Fibroblast of the aortic adventitia (primary cell): ENCODE measurements at regions not wholly inside any gene's neighbourhood (a gene's known extent, or its start where the extent isn't known, plus 50 kb on each side); places are given as distances from the start of the nearest gene placed in this dataset.

Experiments
- DNase-seq: peaks from one replicate; pipeline ENCODE4 v3.0.0-alpha.2; 2010; ENCODE audit warnings: low read depth
- H3K4me3 ChIP-seq: 2 replicates; pipeline ENCODE4 v1.5.1; 2011; ENCODE audit warnings: low read depth, mild to moderate bottlenecking, control low read depth, low read length, moderate library complexity
- TF ChIP-seq, protein P1 (sequence below): IDR thresholded peaks from 2 replicates; pipeline ENCODE4 v1.5.1; 2011; ENCODE audit warnings: mild to moderate bottlenecking, low read length, control low read depth, inconsistent platforms; ENCODE audit not compliant: insufficient read depth

GRCh38 chr2:160703648-160704585 lies 210.3 kb upstream of the RBMS1 start:
- no peak for DNase-seq

GRCh38 chr2:160715428-160715827 lies 221.8 kb upstream of the RBMS1 start:
- H3K4me3 ChIP-seq = no peak overlapping the region
- no peak for DNase-seq
- TF ChIP-seq, protein P1, sequence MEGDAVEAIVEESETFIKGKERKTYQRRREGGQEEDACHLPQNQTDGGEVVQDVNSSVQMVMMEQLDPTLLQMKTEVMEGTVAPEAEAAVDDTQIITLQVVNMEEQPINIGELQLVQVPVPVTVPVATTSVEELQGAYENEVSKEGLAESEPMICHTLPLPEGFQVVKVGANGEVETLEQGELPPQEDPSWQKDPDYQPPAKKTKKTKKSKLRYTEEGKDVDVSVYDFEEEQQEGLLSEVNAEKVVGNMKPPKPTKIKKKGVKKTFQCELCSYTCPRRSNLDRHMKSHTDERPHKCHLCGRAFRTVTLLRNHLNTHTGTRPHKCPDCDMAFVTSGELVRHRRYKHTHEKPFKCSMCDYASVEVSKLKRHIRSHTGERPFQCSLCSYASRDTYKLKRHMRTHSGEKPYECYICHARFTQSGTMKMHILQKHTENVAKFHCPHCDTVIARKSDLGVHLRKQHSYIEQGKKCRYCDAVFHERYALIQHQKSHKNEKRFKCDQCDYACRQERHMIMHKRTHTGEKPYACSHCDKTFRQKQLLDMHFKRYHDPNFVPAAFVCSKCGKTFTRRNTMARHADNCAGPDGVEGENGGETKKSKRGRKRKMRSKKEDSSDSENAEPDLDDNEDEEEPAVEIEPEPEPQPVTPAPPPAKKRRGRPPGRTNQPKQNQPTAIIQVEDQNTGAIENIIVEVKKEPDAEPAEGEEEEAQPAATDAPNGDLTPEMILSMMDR = no peak

More at GRCh38 chr2:160703648-160704585, 210.3 kb upstream of the RBMS1 start:
- H3K4me3 ChIP-seq = no peak overlapping the region
- TF ChIP-seq, protein P1 = no peak

DNA sequence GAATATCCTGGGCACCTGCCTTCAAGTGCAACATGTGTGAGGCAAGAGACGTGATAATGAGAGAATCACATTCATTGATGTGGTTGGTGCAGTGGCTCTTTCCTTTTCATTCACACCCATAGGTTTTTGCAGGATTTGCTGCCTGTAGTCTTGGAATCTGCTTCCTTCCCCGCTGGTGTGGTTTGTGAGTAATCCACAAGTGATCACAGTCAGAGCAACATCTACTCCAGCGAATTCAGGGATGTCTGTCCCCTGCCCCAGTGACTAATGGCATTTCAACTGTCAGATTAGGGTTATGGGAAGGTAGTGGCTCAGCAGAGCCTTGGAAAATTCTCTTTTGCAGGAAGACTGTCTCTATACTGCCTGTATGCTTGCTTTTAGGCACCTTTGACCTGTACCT lies 225.5 kb upstream of the RBMS1 start:
- DNase-seq = no peak
- H3K4me3 ChIP-seq = no peak overlapping the region
- TF ChIP-seq, protein P1 = no peak

DNA sequence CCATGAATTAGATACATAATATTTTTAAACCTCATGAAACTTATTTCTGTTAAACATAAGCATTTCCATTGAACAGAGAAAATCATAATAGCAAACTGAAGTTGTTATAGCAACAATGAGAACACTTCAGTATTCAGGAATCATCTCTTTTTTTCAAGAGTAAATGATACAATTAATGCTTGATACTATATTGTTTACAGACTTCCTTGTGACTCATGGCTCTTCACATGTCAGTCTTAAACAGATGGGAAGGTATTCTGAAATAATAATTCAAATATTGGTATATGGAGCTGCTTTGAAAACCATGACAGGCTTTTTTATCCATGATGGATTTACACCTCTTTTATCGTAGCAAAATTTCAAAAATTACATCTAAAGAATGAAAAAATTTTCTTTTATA lies 226.5 kb upstream of the RBMS1 start:
- no peak overlapping the region for H3K4me3 ChIP-seq
- TF ChIP-seq, protein P1 = no peak
- no peak for DNase-seq

DNA sequence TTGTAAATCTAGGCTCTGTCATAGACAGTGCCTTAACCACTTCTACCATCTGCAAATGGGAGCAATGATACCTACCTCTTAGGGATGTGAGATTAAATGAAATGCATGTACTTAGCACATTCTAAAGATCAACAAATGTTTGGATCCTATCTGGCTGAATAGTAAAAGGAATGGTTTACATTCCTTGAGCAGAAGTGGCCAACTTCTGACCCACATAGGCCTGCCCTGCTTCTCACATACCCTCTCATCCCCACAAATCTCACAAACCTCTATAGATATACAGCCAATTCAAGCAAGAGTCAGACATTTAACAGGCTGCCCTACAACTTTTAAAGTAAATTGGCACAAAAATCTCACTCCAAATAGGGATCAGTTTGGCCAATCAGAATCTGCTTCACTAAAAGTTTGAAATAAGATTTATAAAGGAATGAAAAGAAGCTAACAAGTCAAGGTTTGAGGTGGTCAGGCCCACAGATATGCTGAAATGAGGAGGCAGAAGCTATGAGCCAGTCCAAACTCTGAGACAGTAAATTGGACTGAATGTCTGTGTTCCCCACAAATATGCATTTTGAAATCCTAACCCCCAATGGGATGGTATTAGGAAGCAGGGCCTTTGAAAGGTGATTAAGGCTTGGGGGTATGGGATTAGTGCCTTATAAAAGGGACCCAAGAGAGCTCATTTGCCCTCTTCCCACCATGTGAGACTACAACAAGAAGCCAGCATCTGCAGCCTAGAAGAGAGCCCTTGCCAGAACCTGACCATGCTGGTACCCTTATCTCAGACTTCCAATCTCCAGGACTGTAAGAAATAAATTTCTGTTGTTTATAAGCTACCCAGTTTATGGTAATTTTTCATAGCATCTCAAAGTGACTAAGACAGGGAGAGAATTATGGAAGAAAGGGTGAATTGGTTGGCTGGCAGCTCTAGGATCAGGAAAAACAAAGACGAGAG lies 227.8 kb upstream of the RBMS1 start:
- DNase-seq = peak; percentile 36
- H3K4me3 ChIP-seq = no peak overlapping the region
- TF ChIP-seq, protein P1 = no peak

- no peak overlapping the region for H3K4me3 ChIP-seq
- DNase-seq = no peak
- TF ChIP-seq, protein P1 = no peak
Observed at GRCh38 chr2:160726046-160726445, 232.4 kb upstream of the RBMS1 start.
